HG02885 (cell line): ENCODE measurements at regions not wholly inside any gene's neighbourhood (a gene's known extent, or its start where the extent isn't known, plus 50 kb on each side); places are given as distances from the start of the nearest gene placed in this dataset.

Source experiments
- ATAC-seq: cut with Tn5 transposase; IDR thresholded peaks from one replicate; pipeline ENCODE4 v1.9.1; 2021; ENCODE audit warnings: mild to moderate bottlenecking; ENCODE audit not compliant: unreplicated experiment, poor library complexity

GRCh38 chr22:48187356-48187755, 1424.9 kb downstream of the TBC1D22A start:
- no peak for ATAC-seq

- ATAC-seq, result no peak
Measured at GRCh38 chr22:48186146-48186790, 1423.8 kb downstream of the TBC1D22A start.

- no peak for ATAC-seq
Measured at GRCh38 chr22:48185071-48186055, 1422.9 kb downstream of the TBC1D22A start.

- ATAC-seq, result no peak
Measured at GRCh38 chr22:48182846-48183805, 1420.7 kb downstream of the TBC1D22A start.

GRCh38 chr22:48182031-48182430, 1419.6 kb downstream of the TBC1D22A start:
- no peak for ATAC-seq

- ATAC-seq, result no peak
Measured at GRCh38 chr22:48181263-48181955, 1419.0 kb downstream of the TBC1D22A start.

GRCh38 chr22:48180631-48181030, 1418.2 kb downstream of the TBC1D22A start:
- ATAC-seq, result no peak

GRCh38 chr22:48179571-48180546, 1417.4 kb downstream of the TBC1D22A start:
- ATAC-seq, result no peak

- no peak for ATAC-seq
Measured at GRCh38 chr22:48178536-48178935, 1416.1 kb downstream of the TBC1D22A start.

- no peak for ATAC-seq
Measured at GRCh38 chr22:48177631-48178030, 1415.2 kb downstream of the TBC1D22A start.

GRCh38 chr22:48175721-48176120, 1413.3 kb downstream of the TBC1D22A start:
- no peak for ATAC-seq

- no peak for ATAC-seq
Measured at GRCh38 chr22:48173773-48174160, 1411.3 kb downstream of the TBC1D22A start.

- ATAC-seq, result no peak
Measured at GRCh38 chr22:48173061-48173772, 1410.8 kb downstream of the TBC1D22A start.

GRCh38 chr22:48171271-48171691, 1408.8 kb downstream of the TBC1D22A start:
- ATAC-seq, result no peak

- no peak for ATAC-seq
Measured at GRCh38 chr22:48169227-48169626, 1406.8 kb downstream of the TBC1D22A start.

- no peak for ATAC-seq
Measured at GRCh38 chr22:48167238-48167637, 1404.8 kb downstream of the TBC1D22A start.

- no peak for ATAC-seq
Measured at GRCh38 chr22:48161298-48161697, 1398.8 kb downstream of the TBC1D22A start.

- ATAC-seq, result no peak
Measured at GRCh38 chr22:48157676-48158075, 1395.2 kb downstream of the TBC1D22A start.
